ENCODE measurements at regions not wholly inside any gene's neighbourhood (a gene's known extent, or its start where the extent isn't known, plus 50 kb on each side); places are given as distances from the start of the nearest gene placed in this dataset.
"Not testable (repeated sequence)": the region's sequence is repeated elsewhere in the genome, so short reads cannot be mapped to it uniquely, and the experiment has no call there.

DNA sequence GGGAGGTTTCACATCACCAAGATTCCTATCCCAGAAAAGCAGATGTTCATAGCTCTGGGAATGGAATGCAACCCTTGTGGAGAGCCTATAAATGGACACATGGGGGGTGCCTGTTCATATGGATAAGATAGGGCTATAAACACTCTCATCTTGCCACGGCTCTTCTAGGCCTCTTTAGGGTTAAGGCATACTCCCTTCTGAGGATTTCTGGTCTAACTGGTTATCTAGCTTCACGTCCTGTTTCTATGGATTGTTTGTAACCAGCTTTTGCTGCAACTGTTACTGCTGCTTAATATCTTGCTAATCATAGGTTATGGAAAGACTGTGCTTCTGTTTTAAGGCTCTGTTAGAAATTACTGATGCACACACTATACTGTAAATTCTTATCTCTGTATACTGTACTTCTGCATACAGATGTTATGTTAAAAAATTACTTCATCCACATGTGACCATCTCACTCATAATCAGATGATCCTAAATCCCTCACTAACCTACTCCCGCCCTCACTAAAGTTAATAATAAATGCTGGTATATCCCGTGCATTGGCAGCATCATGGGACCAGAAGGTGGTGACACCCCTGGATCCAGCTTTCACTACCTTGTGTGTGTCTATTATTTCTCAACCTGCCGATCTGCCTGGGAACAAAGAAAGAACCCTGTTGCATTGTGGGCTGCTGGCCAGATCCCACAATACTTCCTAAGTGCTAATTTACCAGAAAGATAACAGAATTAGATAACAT, 68.7 kb downstream of the PRKAB2 start:
- DNase-seq (ENCODE audit: low read depth, low spot score) = not testable (repeated sequence)

DNA sequence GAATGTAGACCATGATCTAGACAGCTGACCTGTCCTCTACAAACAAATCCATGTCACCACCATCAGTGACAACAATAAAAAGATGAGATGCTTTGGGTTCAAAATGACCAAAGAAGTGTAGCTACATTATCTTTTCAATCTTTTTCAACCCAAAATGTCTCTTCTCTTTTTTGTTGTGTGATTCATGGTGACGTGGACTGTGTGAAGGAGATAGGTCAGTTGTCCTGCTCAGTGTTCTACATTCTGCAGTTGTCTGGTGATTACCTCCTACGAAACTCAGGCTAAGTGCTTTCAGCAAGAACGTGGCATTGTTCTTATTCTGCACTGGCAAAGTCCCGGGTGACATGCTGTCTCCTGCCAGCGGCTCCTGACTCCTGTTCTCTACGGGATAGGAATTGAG, 73.1 kb downstream of the PRKAB2 start:
- no peak for DNase-seq (ENCODE audit: low read depth, low spot score)

DNA sequence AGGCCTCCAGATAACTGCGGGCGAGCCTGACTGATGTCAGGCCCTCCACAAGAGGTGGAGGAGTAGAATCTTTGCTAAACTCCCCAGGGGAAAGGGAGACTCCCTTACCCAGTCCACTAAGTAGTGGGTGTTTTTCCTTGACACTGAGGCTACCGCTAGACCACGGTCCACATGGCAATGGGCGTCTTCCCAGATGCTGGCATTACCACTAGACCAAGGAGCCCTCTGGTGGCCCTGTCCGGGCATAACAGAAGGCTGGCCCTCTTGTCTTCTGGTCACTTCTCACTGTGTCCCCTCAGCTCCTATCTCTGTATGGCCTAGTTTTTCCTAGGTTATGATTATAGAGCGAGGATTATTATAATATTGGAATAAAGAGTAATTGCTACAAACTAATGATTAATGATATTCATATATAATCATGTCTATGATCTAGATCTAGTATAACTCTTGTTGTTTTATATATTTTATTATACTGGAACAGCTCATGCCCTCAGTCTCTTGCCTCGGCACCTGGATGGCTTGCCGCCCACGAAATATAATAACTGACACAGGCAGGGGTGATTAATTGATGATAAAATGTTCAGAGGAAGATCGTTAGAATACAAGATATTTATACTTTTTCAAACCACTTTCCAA, 73.8 kb downstream of the PRKAB2 start:
- not testable (repeated sequence) for DNase-seq (ENCODE audit: low read depth, low spot score)

DNA sequence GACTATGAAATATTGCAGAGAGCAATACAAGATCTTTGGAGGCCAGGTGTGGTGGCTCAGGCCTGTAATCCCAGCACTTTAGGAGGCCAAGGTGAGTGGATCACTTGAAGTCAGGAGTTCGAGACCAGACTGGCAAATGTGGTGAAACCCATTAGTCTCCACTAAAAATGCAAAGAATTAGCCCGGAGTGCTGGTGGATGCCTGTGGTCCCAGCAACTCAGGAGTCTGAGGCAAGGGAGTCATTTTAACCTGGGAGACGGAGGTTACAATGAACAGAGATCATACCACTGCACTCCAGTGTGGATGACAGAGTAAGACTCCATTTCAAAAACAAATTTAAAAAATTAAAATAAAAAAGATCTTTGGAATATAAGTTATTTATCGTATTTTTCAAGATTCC, 76.6 kb downstream of the PRKAB2 start:
- no peak for DNase-seq (ENCODE audit: low read depth, low spot score)

DNA sequence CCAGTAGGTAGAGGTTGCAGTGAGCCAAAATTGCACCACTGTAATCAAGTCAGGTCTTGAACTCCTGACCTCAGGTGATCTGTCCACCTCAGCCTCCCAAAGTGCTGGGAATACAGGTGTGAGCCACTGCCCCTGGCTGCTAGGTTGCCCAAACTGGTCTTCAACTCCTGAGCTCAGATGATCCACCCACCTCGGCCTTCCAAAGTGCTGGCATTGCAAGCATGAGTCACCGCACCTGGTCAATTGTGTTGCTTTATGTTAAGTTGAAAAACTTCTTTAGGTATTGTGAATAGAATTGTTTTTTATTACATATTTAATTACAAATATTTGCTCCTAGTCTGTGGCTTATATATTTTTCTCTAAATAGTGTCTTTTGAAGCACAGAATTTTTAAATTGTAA, 80.5 kb downstream of the PRKAB2 start:
- DNase-seq (ENCODE audit: low read depth, low spot score) = no peak

DNA sequence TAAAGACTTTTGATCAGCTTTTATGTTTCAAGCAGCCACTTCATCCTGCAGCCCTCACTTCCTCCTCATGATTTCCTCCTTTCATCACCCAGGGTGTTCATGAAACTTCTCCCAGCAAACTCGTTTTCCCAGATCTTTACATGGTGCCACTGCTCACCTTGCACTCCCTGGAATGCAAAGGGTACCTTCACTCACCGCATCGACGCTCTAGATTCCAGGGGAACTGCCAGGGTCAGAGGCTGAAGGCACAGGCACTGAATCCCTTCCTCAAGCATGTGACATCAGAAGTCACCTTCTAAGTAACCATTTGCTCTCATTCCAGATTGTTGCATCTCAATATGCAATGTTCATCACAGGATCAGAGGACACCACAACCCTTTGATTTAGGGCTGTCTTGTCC, 82.8 kb downstream of the PRKAB2 start:
- no peak for DNase-seq (ENCODE audit: low read depth, low spot score)

DNA sequence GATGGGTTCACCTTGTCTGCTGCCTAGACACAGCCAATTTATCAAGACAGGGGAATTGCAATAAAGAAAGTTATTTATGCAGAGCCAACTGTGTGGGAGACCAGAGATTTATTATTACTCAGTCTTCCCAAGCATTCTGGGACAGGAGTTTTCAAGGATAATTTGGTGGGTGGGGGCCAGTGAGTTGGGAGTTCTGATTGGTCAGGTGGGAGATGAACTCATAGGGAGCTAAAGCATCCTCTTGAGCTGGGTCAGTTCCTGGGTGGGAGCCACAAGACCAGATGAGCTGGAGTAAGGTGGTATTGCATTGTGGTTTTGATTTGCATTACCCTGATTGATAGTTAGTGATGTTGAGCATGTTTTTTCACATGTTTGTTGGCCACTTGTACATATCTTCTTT, 86.1 kb downstream of the PRKAB2 start:
- no peak for DNase-seq (ENCODE audit: low read depth, low spot score)

DNA sequence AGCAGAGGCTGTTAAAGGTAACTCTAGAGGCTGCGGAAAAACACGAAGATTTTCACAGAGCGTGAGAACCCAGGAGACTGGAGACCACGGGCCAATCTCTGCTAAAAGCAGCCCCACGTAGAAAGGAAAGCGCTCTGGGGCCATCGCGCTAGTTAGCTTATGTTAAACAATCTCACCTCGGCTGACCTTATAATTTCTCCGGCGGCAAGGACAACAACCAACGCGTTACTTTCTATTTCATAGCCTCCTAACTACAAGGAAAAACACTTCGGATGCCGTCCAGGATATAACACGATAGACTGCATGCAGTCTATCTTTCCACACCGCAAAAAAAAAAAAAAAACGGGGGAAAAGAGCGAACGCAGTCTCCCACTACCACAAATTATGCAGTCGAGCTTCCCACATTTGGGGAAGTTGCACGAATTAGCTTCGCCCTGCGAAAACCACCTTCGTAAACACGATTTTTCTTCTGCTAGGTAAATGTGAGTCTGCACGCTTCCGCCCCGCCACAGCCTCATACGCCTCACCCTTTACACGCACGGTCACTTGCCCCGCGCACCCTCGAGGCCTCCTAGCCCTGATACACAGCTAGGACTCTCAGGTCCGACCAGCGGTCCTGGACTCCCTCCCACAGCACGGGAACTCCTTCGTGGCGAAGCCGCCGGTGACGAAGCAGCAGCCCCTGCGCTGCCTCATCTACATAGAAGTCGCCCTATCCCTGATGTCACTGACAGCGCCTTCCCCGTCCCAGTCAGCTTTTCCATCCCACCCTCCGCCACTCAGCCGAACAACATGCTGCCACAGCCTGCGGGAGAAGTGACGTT, 87.8 kb downstream of the PRKAB2 start:
- DNase-seq (ENCODE audit: low read depth, low spot score) = peak; percentile 49

DNA sequence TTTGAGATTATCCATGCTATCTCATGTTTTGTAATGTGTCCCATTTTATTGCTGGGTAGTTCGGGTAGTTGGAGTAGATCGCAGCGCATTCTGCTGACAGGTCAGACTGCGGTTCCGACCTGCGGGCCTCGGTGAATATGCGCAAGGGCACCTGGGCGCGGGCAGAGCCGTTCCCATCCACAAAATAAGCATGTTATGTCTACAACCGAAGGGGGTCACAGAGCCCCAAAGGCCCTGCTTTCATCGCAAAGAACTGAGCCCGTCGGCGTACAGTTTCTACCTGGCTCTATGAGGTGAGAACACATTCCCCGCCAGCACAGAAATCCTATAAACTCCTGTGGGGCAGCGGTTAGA, 88.4 kb downstream of the PRKAB2 start:
- no peak for DNase-seq (ENCODE audit: low read depth, low spot score)

DNA sequence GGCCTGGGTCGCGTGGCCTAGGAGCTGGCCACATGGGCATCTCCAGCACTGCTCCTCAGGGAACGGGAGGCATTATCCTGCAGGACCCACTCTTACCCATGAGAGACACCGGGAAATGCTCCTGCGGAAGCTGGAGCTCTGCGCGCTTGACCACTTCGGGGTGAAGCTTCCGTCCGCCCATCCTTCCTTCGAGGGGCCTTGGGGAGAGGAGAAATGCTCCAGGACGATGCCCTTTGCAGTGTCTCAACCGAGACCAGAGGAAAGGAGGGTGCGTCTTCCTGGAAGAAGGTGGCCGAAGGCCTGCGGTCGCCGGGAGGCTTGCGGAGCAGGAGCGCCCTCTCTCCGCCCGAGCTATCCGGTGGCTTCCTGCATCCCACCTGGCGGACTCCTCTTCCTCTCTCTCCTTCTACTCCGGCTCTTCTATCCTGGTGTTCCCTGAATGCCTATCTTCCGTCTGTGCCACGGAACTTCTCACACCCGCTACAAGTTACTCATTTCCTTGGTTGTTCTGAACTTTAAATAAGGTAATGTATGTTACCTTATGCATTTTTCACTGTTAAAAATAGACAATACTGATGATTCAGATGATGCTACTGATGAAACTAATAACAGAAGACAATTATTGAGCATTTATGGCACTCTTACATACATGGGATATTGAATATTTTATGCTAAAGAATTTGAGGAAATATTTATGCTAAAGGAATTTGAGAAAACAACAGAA, 91.4 kb downstream of the PRKAB2 start:
- DNase-seq (ENCODE audit: low read depth, low spot score) = no peak

DNA sequence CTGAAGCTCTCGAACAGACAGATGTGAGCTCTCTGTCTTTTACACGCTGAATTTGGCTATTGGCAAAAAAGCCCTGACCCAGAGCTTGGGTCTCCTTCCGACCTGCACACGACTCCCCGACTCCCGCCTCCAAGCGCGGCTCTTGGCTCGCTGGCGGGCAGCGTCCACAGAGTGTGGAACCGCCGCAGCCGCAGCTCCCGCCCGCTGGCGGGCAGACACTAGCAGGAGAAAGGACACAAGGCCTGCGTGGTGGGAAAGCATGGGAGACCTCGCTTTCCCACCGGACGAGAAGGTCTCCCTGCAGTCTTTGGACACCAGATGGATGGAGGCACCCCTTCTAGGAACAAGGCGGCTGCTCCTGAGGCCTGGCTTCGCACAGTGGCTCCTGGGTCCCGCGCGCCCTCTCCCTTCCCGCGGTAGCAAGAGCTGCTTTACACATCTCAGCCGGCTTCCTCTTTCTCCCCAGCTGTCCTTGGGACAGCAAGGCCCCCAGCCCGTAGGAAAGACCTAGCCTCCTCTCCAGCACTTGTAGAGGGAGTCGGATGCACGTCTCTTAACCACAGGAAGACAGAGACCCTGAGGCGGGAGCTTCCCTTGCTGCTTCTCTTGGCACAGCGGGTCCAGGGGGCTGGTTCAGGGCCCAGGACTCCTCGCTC, 92.1 kb downstream of the PRKAB2 start:
- DNase-seq (ENCODE audit: low read depth, low spot score) = no peak

DNA sequence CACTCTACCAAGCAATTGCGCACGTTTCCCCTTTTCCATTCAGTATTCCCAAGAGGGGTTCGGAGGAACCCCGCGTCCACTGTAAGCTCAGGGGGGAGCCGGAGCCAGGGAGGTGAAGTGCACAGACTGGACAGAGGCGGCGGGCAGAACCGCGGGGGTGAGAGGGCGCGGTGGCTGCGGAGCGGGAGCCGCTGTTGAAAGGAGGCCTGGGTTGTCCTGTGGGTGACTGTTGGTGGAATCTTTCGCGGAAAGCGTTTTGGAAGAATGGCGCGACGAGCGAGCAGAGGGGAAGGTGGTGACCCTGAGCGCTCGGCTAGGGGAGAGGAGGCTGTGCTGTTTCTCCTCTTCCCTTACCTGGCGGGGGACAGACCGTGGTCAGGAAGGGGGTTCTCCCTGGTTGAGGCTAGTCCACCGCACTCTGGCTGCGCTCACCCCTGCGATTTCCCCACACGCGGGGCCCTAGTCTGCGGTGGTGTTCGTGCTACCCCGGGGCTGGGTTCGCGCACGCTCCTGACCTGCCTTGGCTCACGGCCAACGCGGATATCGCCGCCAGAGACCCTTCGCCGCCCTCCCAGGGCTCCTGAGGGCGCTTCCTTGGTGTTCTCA, 92.8 kb downstream of the PRKAB2 start:
- DNase-seq (ENCODE audit: low read depth, low spot score) = no peak

DNA sequence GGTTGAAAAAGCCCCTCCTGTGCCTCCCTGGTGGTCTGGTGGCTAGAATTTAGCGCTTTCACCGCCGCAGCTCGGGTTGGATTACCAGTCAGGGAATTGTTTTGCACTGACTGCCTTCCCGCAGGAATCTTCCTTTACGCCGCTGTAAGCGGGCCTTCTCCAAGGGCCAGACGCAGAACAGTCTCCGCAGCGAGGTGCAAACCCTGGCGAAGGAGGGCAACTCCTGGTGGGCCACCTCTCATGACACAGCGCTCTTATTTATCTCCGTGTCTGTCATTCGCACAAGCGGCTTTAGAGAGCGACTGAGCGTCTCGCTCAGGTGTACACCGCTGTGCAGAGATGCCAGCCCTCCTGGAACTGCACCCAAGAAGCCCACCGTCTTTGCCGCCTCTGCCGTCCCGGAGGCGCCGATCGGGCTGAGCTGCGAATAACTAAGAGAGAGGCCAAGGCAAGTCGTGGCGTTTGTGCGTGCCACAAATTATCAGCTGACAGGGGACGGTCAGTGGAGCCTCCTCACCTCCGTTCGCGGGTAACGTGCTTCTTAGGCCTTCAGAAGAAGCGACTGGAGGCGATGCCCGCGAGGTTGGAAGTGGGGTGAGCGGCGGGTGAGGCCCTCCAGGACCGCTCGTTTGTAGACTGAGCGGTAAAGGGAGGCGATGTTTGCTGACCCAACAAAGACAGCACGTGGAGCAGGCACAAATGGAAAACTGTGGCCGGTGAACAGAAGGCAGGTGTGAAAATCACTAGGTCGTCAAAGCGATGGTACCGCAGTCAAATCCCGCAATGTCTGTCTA, 93.5 kb downstream of the PRKAB2 start:
- DNase-seq (ENCODE audit: low read depth, low spot score) = no peak

DNA sequence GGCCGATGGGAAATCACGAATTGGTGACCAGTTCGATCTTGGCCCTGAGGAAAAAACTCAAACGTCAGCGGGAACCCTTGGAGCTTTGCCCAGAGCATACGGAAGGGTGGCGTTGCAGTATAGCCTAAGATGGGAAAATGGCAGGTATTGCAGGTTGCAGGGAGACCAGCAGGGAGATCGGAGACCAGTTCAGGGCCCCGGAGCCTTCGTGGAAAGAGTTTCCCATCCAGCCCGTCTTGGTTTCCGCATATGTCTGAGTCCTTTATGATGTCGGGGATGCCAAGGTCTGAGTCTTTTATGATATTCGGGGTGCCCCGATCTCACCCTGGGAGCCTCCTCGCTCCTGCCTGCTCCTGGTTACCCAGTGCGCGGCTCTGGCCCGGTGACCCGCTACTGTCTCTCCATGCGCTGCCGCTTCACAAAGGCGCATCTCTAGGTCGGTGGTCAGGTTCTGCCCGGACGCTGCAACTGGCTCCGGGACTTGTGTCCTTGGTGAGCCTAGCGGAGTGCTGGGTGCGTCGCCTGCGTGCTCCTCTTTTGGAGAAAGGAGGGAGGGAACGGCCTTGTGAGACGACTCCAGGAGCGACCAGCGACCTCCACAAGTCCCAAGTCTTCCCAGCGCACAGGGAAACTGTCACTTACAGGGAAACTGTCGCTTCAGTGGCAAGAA, 94.2 kb downstream of the PRKAB2 start:
- no peak for DNase-seq (ENCODE audit: low read depth, low spot score)

DNA sequence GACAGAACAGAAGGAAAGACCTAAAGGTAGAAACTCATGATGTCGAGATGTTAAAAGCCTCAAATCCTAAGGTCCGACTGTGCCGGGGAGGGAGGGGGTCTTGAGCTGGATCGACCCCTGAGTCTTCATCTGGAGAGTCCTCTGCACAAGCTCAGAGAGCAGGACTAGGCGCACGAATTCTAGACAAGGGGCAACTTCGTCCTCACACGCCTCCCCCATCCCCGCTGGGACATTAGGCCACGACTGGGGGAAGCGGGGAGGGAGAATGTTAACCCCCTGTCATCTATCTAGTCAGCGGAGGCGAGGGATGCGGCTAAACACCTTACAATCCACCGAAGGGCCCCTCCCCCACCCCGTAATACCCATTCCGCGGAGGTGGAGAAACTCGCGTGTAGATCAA, 94.7 kb downstream of the PRKAB2 start:
- DNase-seq (ENCODE audit: low read depth, low spot score) = no peak

DNA sequence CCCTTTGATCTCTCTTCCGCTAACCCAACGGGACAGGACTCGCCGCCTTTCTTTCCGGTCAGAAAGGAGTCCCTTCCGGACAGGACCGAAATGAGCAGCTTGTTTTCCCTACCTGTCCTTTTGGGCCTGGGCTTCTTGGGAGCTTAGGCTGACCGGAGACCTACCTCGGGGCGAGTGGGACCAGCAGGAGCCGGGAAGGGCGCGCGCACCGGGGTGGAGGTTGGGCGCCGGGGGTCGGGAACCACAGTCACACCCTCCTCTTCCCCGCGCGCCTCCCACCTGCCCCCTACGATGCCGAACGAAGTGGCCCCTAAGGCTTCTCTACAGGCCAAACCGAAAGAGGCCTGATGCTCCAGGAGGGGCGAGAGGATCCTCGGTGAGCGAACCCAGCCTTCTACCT, 95.2 kb downstream of the PRKAB2 start:
- no peak for DNase-seq (ENCODE audit: low read depth, low spot score)

DNA sequence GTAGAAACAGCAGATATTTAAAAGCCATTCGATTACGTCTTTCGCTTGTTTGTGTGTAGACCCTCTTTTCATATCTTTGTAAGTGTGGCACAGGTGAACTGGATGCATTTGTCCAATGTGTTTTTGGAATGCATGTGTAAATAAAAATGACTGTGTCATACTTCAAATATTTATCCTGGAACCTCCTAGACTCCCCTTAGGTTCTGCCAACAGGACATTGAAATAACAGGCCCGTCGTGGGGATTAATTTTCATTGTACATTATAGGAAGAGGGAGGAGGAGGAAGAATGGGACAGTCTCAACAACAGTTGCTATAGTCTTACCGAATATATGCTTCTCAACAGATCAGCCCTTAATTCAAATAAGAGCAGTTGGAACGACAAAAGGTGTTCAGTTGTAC, 95.8 kb downstream of the PRKAB2 start:
- DNase-seq (ENCODE audit: low read depth, low spot score) = no peak

DNA sequence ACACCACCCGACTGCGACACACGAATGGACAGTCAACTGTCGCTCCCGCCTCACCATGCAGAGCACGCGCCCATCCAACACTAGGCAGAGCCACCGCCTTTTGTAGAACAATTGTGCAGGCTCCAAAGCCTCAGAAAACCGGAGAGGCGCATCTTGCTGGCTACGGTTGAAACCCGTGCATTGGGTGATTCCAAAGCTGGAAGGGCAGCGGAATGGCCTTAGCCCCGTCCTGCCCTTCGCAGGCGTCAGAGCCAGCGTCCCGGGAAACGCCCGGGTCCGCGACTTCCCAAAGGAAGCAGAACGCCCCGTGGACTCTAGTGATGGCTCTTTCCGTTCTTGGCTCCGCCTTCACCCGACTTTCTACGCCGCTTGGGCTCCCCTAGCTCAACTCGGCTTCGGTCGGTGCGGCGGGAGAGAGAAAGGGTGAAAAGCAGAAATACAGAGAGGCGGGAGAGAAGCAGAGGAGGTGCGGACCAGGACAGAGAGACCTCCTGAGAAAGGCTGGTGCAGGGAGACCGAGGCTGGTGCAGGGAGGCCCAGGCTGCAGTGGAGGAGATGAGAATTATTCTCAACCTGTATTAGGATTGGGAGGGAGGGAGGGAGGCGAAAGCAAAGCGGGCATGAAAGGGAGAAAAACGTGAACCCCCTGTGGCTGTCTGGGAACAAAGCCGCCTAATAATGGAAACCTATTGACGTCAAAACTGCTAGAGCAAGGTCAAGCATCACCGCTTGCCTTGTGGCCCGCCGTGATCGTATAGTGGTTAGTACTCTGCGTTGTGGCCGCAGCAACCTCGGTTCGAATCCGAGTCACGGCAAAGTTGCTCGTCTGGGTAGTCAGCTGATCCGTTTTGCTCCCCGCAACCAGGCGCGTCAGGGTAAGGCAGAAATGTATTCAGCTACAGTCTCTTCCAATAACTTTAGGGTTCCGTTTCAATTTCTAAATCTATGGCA, 99.5 kb downstream of the PRKAB2 start:
- DNase-seq (ENCODE audit: low read depth, low spot score) = no peak

DNA sequence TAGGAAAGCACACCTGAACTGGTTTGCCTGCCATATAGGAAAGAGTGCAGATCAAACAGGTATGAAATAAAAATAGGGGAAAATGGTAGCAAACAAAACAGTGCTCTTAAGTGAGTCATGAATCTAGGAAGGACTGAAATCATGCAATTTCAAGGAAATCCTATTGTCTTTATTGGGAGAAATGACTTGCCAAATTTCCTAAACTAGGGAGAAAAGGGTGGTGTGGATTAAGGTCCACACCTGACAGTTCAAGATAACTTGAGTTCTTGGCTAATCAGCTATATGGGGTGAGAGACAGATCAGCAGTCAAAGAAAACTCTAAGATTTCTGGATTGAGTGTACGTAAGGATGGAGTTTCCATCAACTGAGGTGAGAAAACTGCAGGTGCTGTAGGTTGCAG, 101.1 kb downstream of the PRKAB2 start:
- DNase-seq (ENCODE audit: low read depth, low spot score) = no peak

All from smooth muscle cell of the brain vasculature (primary cell).